ENCODE measurements at regions not wholly inside any gene's neighbourhood (a gene's known extent, or its start where the extent isn't known, plus 50 kb on each side); places are given as distances from the start of the nearest gene placed in this dataset.

DNA sequence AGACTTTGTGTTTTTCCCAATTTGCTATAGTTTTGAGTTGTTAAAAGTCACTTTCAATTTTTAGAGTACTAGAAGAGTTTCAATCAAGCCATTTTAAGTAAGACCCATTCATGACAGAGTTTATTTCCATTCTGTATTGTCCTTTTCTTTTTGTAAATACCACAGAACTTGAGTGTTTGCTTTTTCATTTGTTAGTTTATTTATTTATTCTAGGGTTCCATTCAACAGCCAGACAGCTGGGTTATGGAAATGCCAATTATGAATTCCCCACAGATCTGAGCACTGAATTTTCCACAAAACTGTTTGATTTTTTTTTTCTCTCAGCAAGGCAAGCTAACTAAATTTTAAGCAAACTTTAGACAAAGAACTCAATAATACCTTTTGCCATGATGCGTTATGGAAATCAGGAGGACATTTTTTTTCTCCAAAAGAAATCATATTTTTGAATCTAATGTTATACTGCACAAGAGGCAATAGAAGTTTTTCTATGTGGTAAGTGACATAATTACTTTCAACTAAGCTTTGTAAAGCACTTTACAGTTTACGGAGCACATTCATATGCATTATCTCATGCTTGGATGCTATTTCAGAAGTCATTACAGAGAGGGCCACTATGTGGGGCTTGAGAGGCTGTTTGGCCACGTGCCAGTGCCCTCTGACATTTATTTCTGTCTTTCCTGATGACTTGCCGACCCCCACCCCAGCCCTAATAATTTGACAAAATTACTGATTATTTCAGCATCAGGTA lies 181.5 kb downstream of the VRK1 start:
- peaks cover 2% of the 10 kb centered on the region in 2 donors for H3K27me3 ChIP-seq (ENCODE audit: control insufficient read depth in 2 of 2, insufficient read depth in 2 of 2, low read length in 2 of 2)
- H3K4me3 ChIP-seq (ENCODE audit: low read length in 2 of 2): no peak overlapping the region
- H3K9ac ChIP-seq (ENCODE audit: low read depth in 1 of 2, low read length in 2 of 2): no peak overlapping the region
- H3K4me1 ChIP-seq (ENCODE audit: control insufficient read depth in 2 of 2, insufficient read depth in 2 of 2, low read length in 2 of 2): no peaks in the 10 kb centered on the region
- H3K36me3 ChIP-seq (ENCODE audit: control insufficient read depth in 2 of 2, insufficient read depth in 2 of 2, low read length in 2 of 2): no peaks in the 10 kb centered on the region
- H3K9me3 ChIP-seq (ENCODE audit: control insufficient read depth in 2 of 2, low read length in 2 of 2): peaks cover 0 to 3% of the 10 kb centered on the region in 2 donors
- no peak overlapping the region for H3K27ac ChIP-seq (ENCODE audit: low read depth in 2 of 2, low read length in 2 of 2)

DNA sequence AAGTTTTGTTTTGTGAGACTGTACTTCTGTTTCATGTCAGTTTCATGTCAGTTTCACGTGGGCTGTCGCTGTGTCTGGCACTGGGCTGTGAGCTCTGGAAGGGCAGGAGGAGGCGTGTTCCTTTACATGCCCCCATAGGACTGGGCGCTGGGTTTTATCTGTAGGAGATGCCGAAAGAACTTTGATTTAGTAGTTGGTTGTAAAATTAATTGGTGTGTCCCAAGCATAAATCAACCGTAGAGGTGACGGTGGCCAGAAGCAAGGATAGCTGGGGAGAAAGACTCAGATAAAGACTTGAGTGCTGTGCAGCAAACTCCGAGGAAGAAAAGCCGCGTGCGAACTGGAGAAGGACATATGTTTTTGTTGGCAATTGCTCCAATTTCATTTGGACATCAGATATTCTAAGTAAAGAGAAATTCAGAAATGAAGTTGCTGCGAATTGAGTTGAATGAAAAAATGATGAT lies 182.5 kb downstream of the VRK1 start:
- H3K9me3 ChIP-seq (ENCODE audit: control insufficient read depth in 2 of 2, low read length in 2 of 2): no peaks in the 10 kb centered on the region
- H3K27ac ChIP-seq (ENCODE audit: low read depth in 2 of 2, low read length in 2 of 2): no peak overlapping the region

DNA sequence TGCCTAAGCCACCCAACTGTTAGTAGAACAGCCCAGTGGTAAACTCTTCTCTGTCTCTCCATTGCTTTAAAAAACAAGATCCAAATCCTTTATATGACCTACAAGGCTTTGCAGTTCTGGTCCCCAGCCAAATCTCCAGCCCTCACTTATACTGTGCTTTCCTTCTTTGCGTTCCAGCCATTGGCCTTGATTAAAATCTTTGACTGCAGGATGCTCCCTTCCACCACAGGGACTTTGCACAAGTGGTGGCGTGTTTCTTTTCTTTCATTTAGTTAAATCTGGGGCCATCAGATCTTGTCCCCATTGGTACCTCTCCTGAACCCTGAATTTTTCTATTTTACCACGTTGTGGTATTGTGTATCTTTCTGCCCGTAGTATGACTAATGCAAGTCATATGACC lies 183.7 kb downstream of the VRK1 start:
- no peaks in the 10 kb centered on the region for H3K9me3 ChIP-seq (ENCODE audit: control insufficient read depth in 2 of 2, low read length in 2 of 2)
- no peak overlapping the region for H3K9ac ChIP-seq (ENCODE audit: low read depth in 1 of 2, low read length in 2 of 2)
- peaks cover 2% of the 10 kb centered on the region in 2 donors for H3K27me3 ChIP-seq (ENCODE audit: control insufficient read depth in 2 of 2, insufficient read depth in 2 of 2, low read length in 2 of 2)
- H3K36me3 ChIP-seq (ENCODE audit: control insufficient read depth in 2 of 2, insufficient read depth in 2 of 2, low read length in 2 of 2): no peaks in the 10 kb centered on the region
- H3K4me3 ChIP-seq (ENCODE audit: low read length in 2 of 2): no peak overlapping the region
- no peaks in the 10 kb centered on the region for H3K4me1 ChIP-seq (ENCODE audit: control insufficient read depth in 2 of 2, insufficient read depth in 2 of 2, low read length in 2 of 2)
- H3K27ac ChIP-seq (ENCODE audit: low read depth in 2 of 2, low read length in 2 of 2): no peak overlapping the region

More for the DNA sequence above, 182.5 kb downstream of the VRK1 start:
- Histone ChIP-seq H3K4me3 (ENCODE audit: low read length in 2 of 2) (no peak overlapping the region), H3K36me3 (ENCODE audit: control insufficient read depth in 2 of 2, insufficient read depth in 2 of 2, low read length in 2 of 2) (no peaks in the 10 kb centered on the region), H3K4me1 (ENCODE audit: control insufficient read depth in 2 of 2, insufficient read depth in 2 of 2, low read length in 2 of 2) (no peaks in the 10 kb centered on the region), H3K9ac (ENCODE audit: low read depth in 1 of 2, low read length in 2 of 2) (no peak overlapping the region), H3K27me3 (ENCODE audit: control insufficient read depth in 2 of 2, insufficient read depth in 2 of 2, low read length in 2 of 2) (peaks cover 2% of the 10 kb centered on the region in 2 donors)

DNA sequence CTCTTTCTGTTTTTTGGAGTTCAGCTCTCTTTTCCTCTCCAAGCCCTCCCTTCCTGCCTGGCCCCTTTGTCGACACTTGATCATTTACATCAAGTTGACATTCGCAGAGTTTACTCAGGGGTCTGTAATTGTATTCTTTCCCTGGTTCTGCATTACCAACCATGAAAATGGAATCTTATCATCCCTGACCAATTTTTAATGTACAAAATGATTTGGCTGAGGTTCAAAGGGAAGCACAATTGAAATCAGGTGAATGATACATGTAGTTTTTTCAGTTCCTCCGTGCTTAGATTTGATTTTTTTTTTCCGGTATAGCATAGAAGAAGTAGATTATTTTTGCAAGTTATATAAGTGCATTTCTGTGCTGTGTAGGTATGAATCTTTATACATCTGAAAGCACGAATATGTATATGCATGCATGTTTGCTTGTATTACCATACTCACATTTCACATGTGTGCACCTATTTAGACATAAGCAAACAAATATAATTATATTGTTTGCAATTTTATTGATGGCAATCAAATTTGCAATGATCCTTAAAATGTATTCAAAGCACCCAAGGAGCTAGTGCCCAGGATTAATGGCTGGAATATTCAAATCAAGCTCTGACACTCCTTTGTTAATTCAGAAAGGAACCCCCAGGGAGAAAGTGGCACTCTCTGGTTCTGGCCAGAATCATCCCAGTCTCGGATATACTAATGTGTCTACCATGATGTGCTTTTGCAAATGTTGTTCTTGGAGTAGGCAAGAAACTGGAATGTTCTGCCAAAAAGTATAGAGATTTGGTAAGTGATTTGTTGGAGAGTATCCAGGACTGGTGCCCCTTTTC lies 189.3 kb downstream of the VRK1 start:
- H3K36me3 ChIP-seq (ENCODE audit: control insufficient read depth in 2 of 2, insufficient read depth in 2 of 2, low read length in 2 of 2): no peaks in the 10 kb centered on the region
- H3K9ac ChIP-seq (ENCODE audit: low read depth in 1 of 2, low read length in 2 of 2): no peak overlapping the region
- no peaks in the 10 kb centered on the region for H3K4me1 ChIP-seq (ENCODE audit: control insufficient read depth in 2 of 2, insufficient read depth in 2 of 2, low read length in 2 of 2)
- no peak overlapping the region for H3K27ac ChIP-seq (ENCODE audit: low read depth in 2 of 2, low read length in 2 of 2)
- no peak overlapping the region for H3K4me3 ChIP-seq (ENCODE audit: low read length in 2 of 2)
- H3K27me3 ChIP-seq (ENCODE audit: control insufficient read depth in 2 of 2, insufficient read depth in 2 of 2, low read length in 2 of 2): no peaks in the 10 kb centered on the region
- no peaks in the 10 kb centered on the region for H3K9me3 ChIP-seq (ENCODE audit: control insufficient read depth in 2 of 2, low read length in 2 of 2)

GRCh38 chr14:96987086-96987474 lies 189.9 kb downstream of the VRK1 start:
- no peaks in the 10 kb centered on the region for H3K27me3 ChIP-seq (ENCODE audit: control insufficient read depth in 2 of 2, insufficient read depth in 2 of 2, low read length in 2 of 2)
- H3K36me3 ChIP-seq (ENCODE audit: control insufficient read depth in 2 of 2, insufficient read depth in 2 of 2, low read length in 2 of 2): no peaks in the 10 kb centered on the region
- no peaks in the 10 kb centered on the region for H3K4me1 ChIP-seq (ENCODE audit: control insufficient read depth in 2 of 2, insufficient read depth in 2 of 2, low read length in 2 of 2)
- no peak overlapping the region for H3K4me3 ChIP-seq (ENCODE audit: low read length in 2 of 2)
- H3K27ac ChIP-seq (ENCODE audit: low read depth in 2 of 2, low read length in 2 of 2): no peak overlapping the region
- no peaks in the 10 kb centered on the region for H3K9me3 ChIP-seq (ENCODE audit: control insufficient read depth in 2 of 2, low read length in 2 of 2)
- no peak overlapping the region for H3K9ac ChIP-seq (ENCODE audit: low read depth in 1 of 2, low read length in 2 of 2)

- no peak overlapping the region for H3K9ac ChIP-seq (ENCODE audit: low read depth in 1 of 2, low read length in 2 of 2)
- no peaks in the 10 kb centered on the region for H3K27me3 ChIP-seq (ENCODE audit: control insufficient read depth in 2 of 2, insufficient read depth in 2 of 2, low read length in 2 of 2)
- no peak overlapping the region for H3K27ac ChIP-seq (ENCODE audit: low read depth in 2 of 2, low read length in 2 of 2)
- H3K9me3 ChIP-seq (ENCODE audit: control insufficient read depth in 2 of 2, low read length in 2 of 2): no peaks in the 10 kb centered on the region
- no peaks in the 10 kb centered on the region for H3K36me3 ChIP-seq (ENCODE audit: control insufficient read depth in 2 of 2, insufficient read depth in 2 of 2, low read length in 2 of 2)
- no peak overlapping the region for H3K4me3 ChIP-seq (ENCODE audit: low read length in 2 of 2)
- H3K4me1 ChIP-seq (ENCODE audit: control insufficient read depth in 2 of 2, insufficient read depth in 2 of 2, low read length in 2 of 2): no peaks in the 10 kb centered on the region
Observed at GRCh38 chr14:96987771-96988170, 190.6 kb downstream of the VRK1 start.

GRCh38 chr14:96989306-96989705 lies 192.1 kb downstream of the VRK1 start:
- Histone ChIP-seq H3K27ac (ENCODE audit: low read depth in 2 of 2, low read length in 2 of 2) (no peak overlapping the region), H3K4me1 (ENCODE audit: control insufficient read depth in 2 of 2, insufficient read depth in 2 of 2, low read length in 2 of 2) (no peaks in the 10 kb centered on the region), H3K36me3 (ENCODE audit: control insufficient read depth in 2 of 2, insufficient read depth in 2 of 2, low read length in 2 of 2) (no peaks in the 10 kb centered on the region), H3K4me3 (ENCODE audit: low read length in 2 of 2) (no peak overlapping the region), H3K9ac (ENCODE audit: low read depth in 1 of 2, low read length in 2 of 2) (no peak overlapping the region), H3K27me3 (ENCODE audit: control insufficient read depth in 2 of 2, insufficient read depth in 2 of 2, low read length in 2 of 2) (peaks cover 0 to 3% of the 10 kb centered on the region in 2 donors), H3K9me3 (ENCODE audit: control insufficient read depth in 2 of 2, low read length in 2 of 2) (no peaks in the 10 kb centered on the region)

DNA sequence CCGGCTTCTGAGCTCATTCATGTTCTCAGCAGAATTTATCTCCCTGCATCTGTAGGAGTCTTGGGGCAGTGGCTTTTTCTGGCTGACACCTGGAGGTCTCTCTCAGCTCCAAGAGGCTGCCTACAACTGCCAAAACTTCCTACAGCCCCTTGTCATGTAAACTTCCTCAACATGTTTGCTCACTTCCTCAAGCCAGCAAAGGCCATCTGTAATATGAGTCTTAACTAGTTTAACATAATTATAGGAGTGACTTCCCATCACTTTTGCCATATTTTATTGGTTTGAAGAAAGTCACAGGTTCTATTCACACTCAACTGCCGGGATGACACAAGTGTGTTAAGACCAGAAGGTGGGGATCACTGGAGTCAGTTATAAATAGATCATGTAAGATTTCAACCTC lies 194.0 kb downstream of the VRK1 start:
- H3K36me3 ChIP-seq (ENCODE audit: control insufficient read depth in 2 of 2, insufficient read depth in 2 of 2, low read length in 2 of 2): no peaks in the 10 kb centered on the region
- H3K4me1 ChIP-seq (ENCODE audit: control insufficient read depth in 2 of 2, insufficient read depth in 2 of 2, low read length in 2 of 2): no peaks in the 10 kb centered on the region
- no peak overlapping the region for H3K4me3 ChIP-seq (ENCODE audit: low read length in 2 of 2)
- no peak overlapping the region for H3K9ac ChIP-seq (ENCODE audit: low read depth in 1 of 2, low read length in 2 of 2)
- H3K9me3 ChIP-seq (ENCODE audit: control insufficient read depth in 2 of 2, low read length in 2 of 2): no peaks in the 10 kb centered on the region
- no peak overlapping the region for H3K27ac ChIP-seq (ENCODE audit: low read depth in 2 of 2, low read length in 2 of 2)
- H3K27me3 ChIP-seq (ENCODE audit: control insufficient read depth in 2 of 2, insufficient read depth in 2 of 2, low read length in 2 of 2): peaks cover 0 to 3% of the 10 kb centered on the region in 2 donors

DNA sequence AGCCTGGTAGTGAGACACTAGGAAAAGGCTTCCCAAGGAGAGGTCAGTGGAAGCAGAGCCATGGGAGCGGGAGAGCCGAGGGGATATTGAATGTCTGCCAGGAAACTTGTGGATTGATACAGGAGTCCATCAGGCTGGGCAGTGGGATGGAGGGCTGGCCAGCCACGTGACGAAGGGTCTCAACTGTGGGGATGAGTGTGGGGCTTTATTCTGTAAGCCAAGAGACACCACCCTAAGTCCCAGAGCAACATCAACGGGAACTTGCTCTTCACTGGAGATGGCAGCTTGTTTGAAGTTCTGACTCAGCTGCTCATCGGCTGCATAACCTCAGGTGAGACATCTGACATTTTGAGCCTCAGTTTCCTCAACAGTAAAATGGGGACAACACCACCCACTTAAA lies 197.8 kb downstream of the VRK1 start:
- Histone ChIP-seq H3K9me3 (ENCODE audit: control insufficient read depth in 2 of 2, low read length in 2 of 2) (no peaks in the 10 kb centered on the region), H3K4me3 (ENCODE audit: low read length in 2 of 2) (no peak overlapping the region), H3K27me3 (ENCODE audit: control insufficient read depth in 2 of 2, insufficient read depth in 2 of 2, low read length in 2 of 2) (peaks cover 0 to 3% of the 10 kb centered on the region in 2 donors), H3K27ac (ENCODE audit: low read depth in 2 of 2, low read length in 2 of 2) (no peak overlapping the region), H3K9ac (ENCODE audit: low read depth in 1 of 2, low read length in 2 of 2) (no peak overlapping the region), H3K4me1 (ENCODE audit: control insufficient read depth in 2 of 2, insufficient read depth in 2 of 2, low read length in 2 of 2) (no peaks in the 10 kb centered on the region), H3K36me3 (ENCODE audit: control insufficient read depth in 2 of 2, insufficient read depth in 2 of 2, low read length in 2 of 2) (no peaks in the 10 kb centered on the region)

DNA sequence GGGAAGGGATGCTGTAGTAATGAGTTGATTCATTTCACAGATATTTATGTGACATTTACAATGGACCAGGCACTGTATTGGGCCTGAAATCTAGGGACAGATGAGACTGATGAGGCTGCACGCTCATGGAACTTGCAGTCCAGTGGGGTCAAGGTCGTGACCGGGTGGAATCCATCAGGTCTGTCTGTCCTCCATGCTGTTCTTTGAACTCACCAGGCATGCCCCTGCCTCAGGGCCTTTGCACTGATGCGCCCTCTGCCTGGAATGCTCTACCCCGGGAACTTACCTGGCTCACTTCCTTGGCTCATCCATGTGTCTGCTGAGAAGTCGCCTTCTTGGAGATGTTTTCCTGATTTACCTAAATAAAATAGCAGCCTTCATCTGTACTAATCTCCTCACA lies 200.1 kb downstream of the VRK1 start:
- Histone ChIP-seq H3K4me1 (ENCODE audit: control insufficient read depth in 2 of 2, insufficient read depth in 2 of 2, low read length in 2 of 2) (no peaks in the 10 kb centered on the region), H3K27ac (ENCODE audit: low read depth in 2 of 2, low read length in 2 of 2) (no peak overlapping the region)

More for the DNA sequence above, 200.1 kb downstream of the VRK1 start:
- Histone ChIP-seq H3K9me3 (ENCODE audit: control insufficient read depth in 2 of 2, low read length in 2 of 2) (no peaks in the 10 kb centered on the region), H3K27me3 (ENCODE audit: control insufficient read depth in 2 of 2, insufficient read depth in 2 of 2, low read length in 2 of 2) (peaks cover 0 to 3% of the 10 kb centered on the region in 2 donors), H3K36me3 (ENCODE audit: control insufficient read depth in 2 of 2, insufficient read depth in 2 of 2, low read length in 2 of 2) (no peaks in the 10 kb centered on the region), H3K9ac (ENCODE audit: low read depth in 1 of 2, low read length in 2 of 2) (no peak overlapping the region), H3K4me3 (ENCODE audit: low read length in 2 of 2) (no peak overlapping the region)

All from mucosa of rectum (tissue), 2 donors.